Omental fat pad (tissue), 3 donors: ENCODE measurements at regions not wholly inside any gene's neighbourhood (a gene's known extent, or its start where the extent isn't known, plus 50 kb on each side); places are given as distances from the start of the nearest gene placed in this dataset.

ENCODE experiments used
- ATAC-seq: fragments of 150-250 bp; one replicate; pipeline ENCODE4 v1.9.1; 2016; ENCODE audit warnings: mild to moderate bottlenecking, moderate library complexity; ENCODE audit not compliant: low FRiP score
- DNase-seq: peaks from one replicate; pipeline ENCODE4 v3.0.0-alpha.2; 2019; ENCODE audit warnings: low spot score
- CTCF ChIP-seq, 3 donors: fragments of 450-650 bp; IDR thresholded peaks; one replicate each; pipeline ENCODE4 v1.5.1; 2016 to 2017; ENCODE audit warnings: antibody characterized with exemption in 3 of 3, mild to moderate bottlenecking in 3 of 3, moderate library complexity in 2 of 3

GRCh38 chr13:73697166-73697565 lies 437.0 kb downstream of the KLF12 start:
- ATAC-seq (no peak), DNase-seq (no peak)
- TF ChIP-seq CTCF (IDR thresholded peaks at IDR 0.05), result no peak

- TF ChIP-seq CTCF (IDR thresholded peaks at IDR 0.05), result no peak
- DNase-seq (no peak), ATAC-seq (no peak)
Measured at GRCh38 chr13:73696713-73697112, 437.5 kb downstream of the KLF12 start.

- no peak for TF ChIP-seq CTCF (IDR thresholded peaks at IDR 0.05)
- ATAC-seq, result no peak
- DNase-seq, result no peak
Measured at GRCh38 chr13:73696271-73696670, 437.9 kb downstream of the KLF12 start.

GRCh38 chr13:73695325-73695724 lies 438.9 kb downstream of the KLF12 start:
- no peak for TF ChIP-seq CTCF (IDR thresholded peaks at IDR 0.05)
- DNase-seq (no peak), ATAC-seq (no peak)

- DNase-seq, result no peak
- ATAC-seq, result no peak
- TF ChIP-seq CTCF (IDR thresholded peaks at IDR 0.05), result no peak
Measured at GRCh38 chr13:73693215-73693614, 441.0 kb downstream of the KLF12 start.

- TF ChIP-seq CTCF (IDR thresholded peaks at IDR 0.05), result no peak
Measured at GRCh38 chr13:73691891-73692290, 442.3 kb downstream of the KLF12 start.

GRCh38 chr13:73687929-73688328 lies 446.3 kb downstream of the KLF12 start:
- TF ChIP-seq CTCF (IDR thresholded peaks at IDR 0.05), result no peak
- no peak for ATAC-seq

More at GRCh38 chr13:73691891-73692290, 442.3 kb downstream of the KLF12 start:
- DNase-seq, result no peak
- no peak for ATAC-seq

More at GRCh38 chr13:73687929-73688328, 446.3 kb downstream of the KLF12 start:
- no peak for DNase-seq
